ENCODE measurements at regions not wholly inside any gene's neighbourhood (a gene's known extent, or its start where the extent isn't known, plus 50 kb on each side); places are given as distances from the start of the nearest gene placed in this dataset.

- Histone ChIP-seq H3K36me3 (ENCODE audit: control insufficient read depth, insufficient read depth, low read length) (no peaks in the 10 kb centered on the region), H3K27ac (ENCODE audit: insufficient read depth, low read depth, low read length, poor library complexity, severe bottlenecking) (no peak overlapping the region), H3K9me3 (ENCODE audit: control insufficient read depth, low read length) (no peaks in the 10 kb centered on the region), H3K27me3 (ENCODE audit: control insufficient read depth, insufficient read depth, low read length, poor library complexity, severe bottlenecking) (no peaks in the 10 kb centered on the region), H3K4me1 (ENCODE audit: control insufficient read depth, insufficient read depth, low read length) (no peaks in the 10 kb centered on the region), H3K4me3 (ENCODE audit: insufficient read depth, low read depth, low read length) (no peak overlapping the region)
- WGBS, 2 experiments, result 92 to 93% methylated on average over 4 of the region's 4 CpGs
These were observed 101.9 kb downstream of the PLK2 start for GRCh38 chr5:58357799-58358500.

- no peak overlapping the region for H3K27ac ChIP-seq (ENCODE audit: insufficient read depth, low read depth, low read length, poor library complexity, severe bottlenecking)
- no peaks in the 10 kb centered on the region for H3K36me3 ChIP-seq (ENCODE audit: control insufficient read depth, insufficient read depth, low read length)
- no peaks in the 10 kb centered on the region for H3K9me3 ChIP-seq (ENCODE audit: control insufficient read depth, low read length)
- 94 to 100% methylated on average over 2 of the region's 2 CpGs for WGBS, 2 experiments
- no peaks in the 10 kb centered on the region for H3K27me3 ChIP-seq (ENCODE audit: control insufficient read depth, insufficient read depth, low read length, poor library complexity, severe bottlenecking)
- no peaks in the 10 kb centered on the region for H3K4me1 ChIP-seq (ENCODE audit: control insufficient read depth, insufficient read depth, low read length)
- H3K4me3 ChIP-seq (ENCODE audit: insufficient read depth, low read depth, low read length), result no peak overlapping the region
These were observed 102.8 kb downstream of the PLK2 start for GRCh38 chr5:58357121-58357520.

DNA sequence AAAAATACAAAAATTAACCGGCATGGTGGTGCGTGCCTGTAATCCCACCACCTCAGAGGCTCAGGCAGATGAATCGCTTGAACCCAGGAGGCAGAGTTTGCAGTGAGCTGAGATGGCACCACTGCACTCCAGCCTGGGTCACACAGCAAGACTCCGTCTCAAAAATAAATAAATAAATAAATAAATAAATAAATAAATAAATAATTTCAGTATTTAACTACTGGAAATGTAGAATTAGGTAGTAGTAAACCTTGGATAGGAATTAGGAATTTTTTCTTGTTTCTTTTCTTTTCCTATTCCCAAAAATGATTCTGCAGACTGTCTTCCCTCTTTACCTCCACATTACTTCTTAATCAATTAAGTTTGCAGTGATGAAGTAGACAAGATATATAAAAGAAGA lies 103.2 kb downstream of the PLK2 start:
- Histone ChIP-seq H3K27ac (ENCODE audit: insufficient read depth, low read depth, low read length, poor library complexity, severe bottlenecking) (no peak overlapping the region), H3K36me3 (ENCODE audit: control insufficient read depth, insufficient read depth, low read length) (no peaks in the 10 kb centered on the region), H3K9me3 (ENCODE audit: control insufficient read depth, low read length) (no peaks in the 10 kb centered on the region), H3K4me3 (ENCODE audit: insufficient read depth, low read depth, low read length) (no peak overlapping the region), H3K27me3 (ENCODE audit: control insufficient read depth, insufficient read depth, low read length, poor library complexity, severe bottlenecking) (no peaks in the 10 kb centered on the region), H3K4me1 (ENCODE audit: control insufficient read depth, insufficient read depth, low read length) (no peaks in the 10 kb centered on the region)
- WGBS, 2 experiments, result 93 to 97% methylated on average over 3 of the region's 4 CpGs

- Histone ChIP-seq H3K9me3 (ENCODE audit: control insufficient read depth, low read length) (no peaks in the 10 kb centered on the region), H3K27me3 (ENCODE audit: control insufficient read depth, insufficient read depth, low read length, poor library complexity, severe bottlenecking) (no peaks in the 10 kb centered on the region), H3K36me3 (ENCODE audit: control insufficient read depth, insufficient read depth, low read length) (no peaks in the 10 kb centered on the region), H3K27ac (ENCODE audit: insufficient read depth, low read depth, low read length, poor library complexity, severe bottlenecking) (no peak overlapping the region), H3K4me1 (ENCODE audit: control insufficient read depth, insufficient read depth, low read length) (no peaks in the 10 kb centered on the region), H3K4me3 (ENCODE audit: insufficient read depth, low read depth, low read length) (no peak overlapping the region)
- 96% methylated on average over 2 of the region's 2 CpGs for WGBS, 2 experiments
These were observed 105.1 kb downstream of the PLK2 start for GRCh38 chr5:58354827-58355226.

DNA sequence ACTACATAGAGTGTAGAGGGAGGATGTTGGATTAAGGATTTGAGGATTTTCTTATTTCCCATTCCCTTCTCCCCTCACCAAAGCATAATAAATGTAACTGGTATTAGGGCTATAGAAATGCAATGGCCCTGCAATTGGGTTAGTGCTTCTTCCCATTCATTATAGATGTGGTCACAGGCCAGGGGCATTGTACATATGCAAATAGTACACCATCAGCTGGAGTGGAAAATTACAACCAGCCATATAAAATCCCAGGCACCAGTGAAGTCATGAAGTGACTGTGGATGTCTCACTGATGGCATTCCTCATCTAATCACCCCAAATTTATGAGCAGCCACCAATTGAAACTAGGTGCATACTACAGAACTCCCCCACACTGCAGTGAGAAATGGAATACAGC lies 105.9 kb downstream of the PLK2 start:
- Histone ChIP-seq H3K36me3 (ENCODE audit: control insufficient read depth, insufficient read depth, low read length) (no peaks in the 10 kb centered on the region), H3K4me1 (ENCODE audit: control insufficient read depth, insufficient read depth, low read length) (no peaks in the 10 kb centered on the region), H3K27ac (ENCODE audit: insufficient read depth, low read depth, low read length, poor library complexity, severe bottlenecking) (no peak overlapping the region), H3K9me3 (ENCODE audit: control insufficient read depth, low read length) (no peaks in the 10 kb centered on the region), H3K4me3 (ENCODE audit: insufficient read depth, low read depth, low read length) (no peak overlapping the region), H3K27me3 (ENCODE audit: control insufficient read depth, insufficient read depth, low read length, poor library complexity, severe bottlenecking) (no peaks in the 10 kb centered on the region)

DNA sequence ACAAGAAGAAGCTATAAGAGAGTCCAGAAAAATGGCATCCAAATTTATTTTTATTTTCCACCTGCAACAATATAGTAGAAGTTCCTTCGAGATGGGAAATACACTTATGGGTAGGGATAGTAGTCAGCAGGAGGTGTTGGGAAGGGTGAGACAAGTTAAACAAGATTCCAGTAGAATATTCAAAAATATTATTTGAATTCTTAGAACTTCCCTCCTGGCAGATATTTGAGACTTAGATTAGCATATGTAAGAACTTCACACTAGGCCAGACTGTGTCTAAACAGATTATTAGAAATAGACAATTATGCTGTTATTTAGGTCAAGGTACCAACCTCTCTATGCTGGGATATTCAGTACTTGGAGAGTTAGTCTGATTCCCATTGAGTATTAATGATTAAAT lies 108.7 kb downstream of the PLK2 start:
- H3K27me3 ChIP-seq (ENCODE audit: control insufficient read depth, insufficient read depth, low read length, poor library complexity, severe bottlenecking), result no peaks in the 10 kb centered on the region
- no peaks in the 10 kb centered on the region for H3K36me3 ChIP-seq (ENCODE audit: control insufficient read depth, insufficient read depth, low read length)
- H3K27ac ChIP-seq (ENCODE audit: insufficient read depth, low read depth, low read length, poor library complexity, severe bottlenecking), result no peak overlapping the region
- no peaks in the 10 kb centered on the region for H3K9me3 ChIP-seq (ENCODE audit: control insufficient read depth, low read length)
- H3K4me3 ChIP-seq (ENCODE audit: insufficient read depth, low read depth, low read length), result no peak overlapping the region
- WGBS, 2 experiments, result 43% methylated on average over 1 of the region's 1 CpG; no CpG with 5 or more reads in 1 of the 2 experiments
- H3K4me1 ChIP-seq (ENCODE audit: control insufficient read depth, insufficient read depth, low read length), result no peaks in the 10 kb centered on the region

- H3K4me1 ChIP-seq (ENCODE audit: control insufficient read depth, insufficient read depth, low read length), result no peaks in the 10 kb centered on the region
- no peak overlapping the region for H3K4me3 ChIP-seq (ENCODE audit: insufficient read depth, low read depth, low read length)
- H3K27ac ChIP-seq (ENCODE audit: insufficient read depth, low read depth, low read length, poor library complexity, severe bottlenecking), result no peak overlapping the region
- H3K9me3 ChIP-seq (ENCODE audit: control insufficient read depth, low read length), result no peaks in the 10 kb centered on the region
- WGBS, 2 experiments, result 91 to 92% methylated on average over 3 to 5 of the region's 6 CpGs
- no peaks in the 10 kb centered on the region for H3K36me3 ChIP-seq (ENCODE audit: control insufficient read depth, insufficient read depth, low read length)
- H3K27me3 ChIP-seq (ENCODE audit: control insufficient read depth, insufficient read depth, low read length, poor library complexity, severe bottlenecking), result no peaks in the 10 kb centered on the region
These were observed 110.7 kb downstream of the PLK2 start for GRCh38 chr5:58348996-58349728.

GRCh38 chr5:58346041-58346440 lies 113.8 kb downstream of the PLK2 start:
- Histone ChIP-seq H3K4me1 (ENCODE audit: control insufficient read depth, insufficient read depth, low read length) (no peaks in the 10 kb centered on the region), H3K9me3 (ENCODE audit: control insufficient read depth, low read length) (no peaks in the 10 kb centered on the region), H3K27me3 (ENCODE audit: control insufficient read depth, insufficient read depth, low read length, poor library complexity, severe bottlenecking) (no peaks in the 10 kb centered on the region), H3K27ac (ENCODE audit: insufficient read depth, low read depth, low read length, poor library complexity, severe bottlenecking) (no peak overlapping the region), H3K4me3 (ENCODE audit: insufficient read depth, low read depth, low read length) (no peak overlapping the region), H3K36me3 (ENCODE audit: control insufficient read depth, insufficient read depth, low read length) (no peaks in the 10 kb centered on the region)
- 92 to 97% methylated on average over 4 of the region's 4 CpGs for WGBS, 2 experiments

GRCh38 chr5:58341476-58341875 lies 118.4 kb downstream of the PLK2 start:
- Histone ChIP-seq H3K4me3 (ENCODE audit: insufficient read depth, low read depth, low read length) (no peak overlapping the region), H3K4me1 (ENCODE audit: control insufficient read depth, insufficient read depth, low read length) (no peaks in the 10 kb centered on the region), H3K9me3 (ENCODE audit: control insufficient read depth, low read length) (no peaks in the 10 kb centered on the region), H3K36me3 (ENCODE audit: control insufficient read depth, insufficient read depth, low read length) (no peaks in the 10 kb centered on the region), H3K27me3 (ENCODE audit: control insufficient read depth, insufficient read depth, low read length, poor library complexity, severe bottlenecking) (no peaks in the 10 kb centered on the region), H3K27ac (ENCODE audit: insufficient read depth, low read depth, low read length, poor library complexity, severe bottlenecking) (no peak overlapping the region)
- 100% methylated on average over 2 of the region's 2 CpGs; no CpG with 5 or more reads in 1 of the 2 experiments for WGBS, 2 experiments

GRCh38 chr5:58335518-58335917 lies 124.4 kb downstream of the PLK2 start:
- no peaks in the 10 kb centered on the region for H3K9me3 ChIP-seq (ENCODE audit: control insufficient read depth, low read length)
- H3K27ac ChIP-seq (ENCODE audit: insufficient read depth, low read depth, low read length, poor library complexity, severe bottlenecking), result no peak overlapping the region
- H3K27me3 ChIP-seq (ENCODE audit: control insufficient read depth, insufficient read depth, low read length, poor library complexity, severe bottlenecking), result no peaks in the 10 kb centered on the region
- H3K4me1 ChIP-seq (ENCODE audit: control insufficient read depth, insufficient read depth, low read length), result no peaks in the 10 kb centered on the region
- no peaks in the 10 kb centered on the region for H3K36me3 ChIP-seq (ENCODE audit: control insufficient read depth, insufficient read depth, low read length)
- H3K4me3 ChIP-seq (ENCODE audit: insufficient read depth, low read depth, low read length), result no peak overlapping the region

All from ectodermal cell (in vitro differentiated cells).